ENCODE measurements at regions not wholly inside any gene's neighbourhood (a gene's known extent, or its start where the extent isn't known, plus 50 kb on each side); places are given as distances from the start of the nearest gene placed in this dataset.
A peak's percentile ranks its signal among the peaks of the same experiment; 100 is the strongest.

DNA sequence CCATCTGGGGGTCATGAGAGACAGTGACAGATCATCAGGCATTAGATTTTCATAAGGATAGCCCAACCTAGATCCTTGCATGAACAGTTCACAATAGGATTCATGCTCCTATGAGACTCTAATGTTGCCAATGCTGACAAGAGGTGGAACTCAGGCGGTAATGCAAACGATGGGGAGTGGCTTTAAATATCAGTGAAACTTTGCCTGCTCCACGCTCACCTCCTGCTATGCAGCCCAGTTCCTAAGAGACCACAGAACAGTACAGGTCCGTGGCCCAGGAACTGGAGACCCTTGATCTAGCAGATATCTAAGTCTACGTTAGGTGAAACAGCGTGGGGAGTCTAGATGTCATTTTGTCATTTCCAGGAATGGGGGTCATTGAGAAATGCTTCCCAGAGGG, 165.7 kb downstream of the OR13H1 start:
- BruUV-seq (replicated peaks) = no TSS peak
- Histone ChIP-seq H3K4me1 (ENCODE audit: insufficient read depth, low read length, poor library complexity, severe bottlenecking) (no peaks in the 10 kb centered on the region), H3K27ac (ENCODE audit: low read depth, low read length, poor library complexity, severe bottlenecking) (no peak overlapping the region), H3K27me3 (replicated peaks; ENCODE audit: insufficient read depth, low read depth, low read length, poor library complexity) (no peaks in the 10 kb centered on the region), H3K4me3 (ENCODE audit: low read depth, low read length, poor library complexity, severe bottlenecking) (no peak overlapping the region), H3K9me3 (ENCODE audit: low read depth, low read length, poor library complexity, severe bottlenecking) (no peaks in the 10 kb centered on the region), H3K36me3 (ENCODE audit: insufficient read depth, low read length, poor library complexity, severe bottlenecking) (no peaks in the 10 kb centered on the region)
- ChIA-PET POLR2A (ENCODE audit: low non-redundant PET) (no interaction called here), CTCF (no interaction called here)
- DNase-seq (ENCODE audit: low spot score) = no peak
- intact Hi-C loops (cut with micrococcal nuclease; ENCODE audit: unreplicated experiment) = loop anchor here (5.0 kb wide), 1 partner anchor 58 kb away; no protein-coding TSS in a partner anchor
- no peak for TF ChIP-seq EZH2 (IDR thresholded peaks at IDR 0.05; ENCODE audit: borderline replicate concordance, low read depth, low read length, poor library complexity, severe bottlenecking)
- TF ChIP-seq, protein P1, sequence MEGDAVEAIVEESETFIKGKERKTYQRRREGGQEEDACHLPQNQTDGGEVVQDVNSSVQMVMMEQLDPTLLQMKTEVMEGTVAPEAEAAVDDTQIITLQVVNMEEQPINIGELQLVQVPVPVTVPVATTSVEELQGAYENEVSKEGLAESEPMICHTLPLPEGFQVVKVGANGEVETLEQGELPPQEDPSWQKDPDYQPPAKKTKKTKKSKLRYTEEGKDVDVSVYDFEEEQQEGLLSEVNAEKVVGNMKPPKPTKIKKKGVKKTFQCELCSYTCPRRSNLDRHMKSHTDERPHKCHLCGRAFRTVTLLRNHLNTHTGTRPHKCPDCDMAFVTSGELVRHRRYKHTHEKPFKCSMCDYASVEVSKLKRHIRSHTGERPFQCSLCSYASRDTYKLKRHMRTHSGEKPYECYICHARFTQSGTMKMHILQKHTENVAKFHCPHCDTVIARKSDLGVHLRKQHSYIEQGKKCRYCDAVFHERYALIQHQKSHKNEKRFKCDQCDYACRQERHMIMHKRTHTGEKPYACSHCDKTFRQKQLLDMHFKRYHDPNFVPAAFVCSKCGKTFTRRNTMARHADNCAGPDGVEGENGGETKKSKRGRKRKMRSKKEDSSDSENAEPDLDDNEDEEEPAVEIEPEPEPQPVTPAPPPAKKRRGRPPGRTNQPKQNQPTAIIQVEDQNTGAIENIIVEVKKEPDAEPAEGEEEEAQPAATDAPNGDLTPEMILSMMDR (conservative IDR thresholded peaks at IDR 0.05; ENCODE audit: low read depth, low read length) = no peak

DNA sequence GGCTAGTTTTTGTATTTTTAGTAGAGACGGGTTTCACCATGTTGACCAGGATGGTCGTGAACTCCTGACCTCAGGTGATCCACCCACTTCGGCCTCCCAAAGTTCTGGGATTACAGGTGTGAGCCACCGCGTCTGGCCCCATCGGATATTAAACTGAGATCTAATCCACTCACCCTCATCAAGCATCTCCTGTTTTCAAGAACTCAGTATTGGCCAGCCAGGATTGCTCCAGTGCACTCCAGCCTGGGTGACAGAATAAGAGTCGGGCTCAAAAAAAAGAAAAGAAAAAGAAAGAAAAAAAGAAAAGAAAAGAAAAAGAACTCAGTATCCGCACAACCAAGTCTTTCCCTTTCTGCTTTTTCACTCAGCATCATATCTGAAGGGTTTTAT, 167.6 kb downstream of the OR13H1 start:
- no peak for DNase-seq (ENCODE audit: low spot score)
- Histone ChIP-seq H3K4me1 (ENCODE audit: insufficient read depth, low read length, poor library complexity, severe bottlenecking) (no peaks in the 10 kb centered on the region), H3K36me3 (ENCODE audit: insufficient read depth, low read length, poor library complexity, severe bottlenecking) (no peaks in the 10 kb centered on the region), H3K27ac (ENCODE audit: low read depth, low read length, poor library complexity, severe bottlenecking) (no peak overlapping the region), H3K9me3 (ENCODE audit: low read depth, low read length, poor library complexity, severe bottlenecking) (no peaks in the 10 kb centered on the region), H3K4me3 (ENCODE audit: low read depth, low read length, poor library complexity, severe bottlenecking) (peak overlapping the region; percentile 25), H3K27me3 (replicated peaks; ENCODE audit: insufficient read depth, low read depth, low read length, poor library complexity) (no peaks in the 10 kb centered on the region)
- ChIA-PET POLR2A (ENCODE audit: low non-redundant PET) (no interaction called here), CTCF (no interaction called here)
- intact Hi-C loops (cut with micrococcal nuclease; ENCODE audit: unreplicated experiment) = loop anchor here (5.0 kb wide), 1 partner anchor 71 kb away; no protein-coding TSS in a partner anchor
- BruUV-seq (replicated peaks) = no TSS peak
- TF ChIP-seq, protein P1 (conservative IDR thresholded peaks at IDR 0.05; ENCODE audit: low read depth, low read length) = no peak
- TF ChIP-seq EZH2 (IDR thresholded peaks at IDR 0.05; ENCODE audit: borderline replicate concordance, low read depth, low read length, poor library complexity, severe bottlenecking) = no peak

DNA sequence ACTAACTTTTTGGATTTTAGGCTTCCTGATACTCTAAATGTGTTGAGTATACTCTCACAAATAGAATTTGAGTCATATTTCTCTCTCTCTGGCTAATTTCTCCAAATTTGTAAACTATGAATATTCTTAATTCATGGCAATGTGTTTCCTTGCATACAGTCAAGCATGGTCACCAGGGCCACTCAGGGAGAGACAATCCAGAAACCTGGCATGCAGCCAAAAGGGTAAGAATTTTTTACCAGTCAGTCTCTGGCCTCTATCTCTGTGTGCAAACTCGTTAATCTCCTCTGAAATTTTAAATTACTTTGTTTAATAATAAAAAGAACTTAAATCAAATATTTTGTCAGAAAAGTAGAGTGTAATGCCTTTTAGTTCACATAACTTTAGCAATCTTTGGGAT, 179.8 kb downstream of the OR13H1 start:
- no peaks in the 10 kb centered on the region for H3K9me3 ChIP-seq (ENCODE audit: low read depth, low read length, poor library complexity, severe bottlenecking)
- no peak for DNase-seq (ENCODE audit: low spot score)
- POLR2A ChIA-PET (ENCODE audit: low non-redundant PET) = interaction anchor here (0.6 kb wide), 1 partner anchor 543 kb away, joined by 3 read pairs; no protein-coding TSS in a partner anchor
- no peaks in the 10 kb centered on the region for H3K4me1 ChIP-seq (ENCODE audit: insufficient read depth, low read length, poor library complexity, severe bottlenecking)
- CTCF ChIA-PET = no interaction called here
- H3K27me3 ChIP-seq (replicated peaks; ENCODE audit: insufficient read depth, low read depth, low read length, poor library complexity) = no peaks in the 10 kb centered on the region
- intact Hi-C loops (cut with micrococcal nuclease; ENCODE audit: unreplicated experiment) = no loop called here
- no peak for TF ChIP-seq EZH2 (IDR thresholded peaks at IDR 0.05; ENCODE audit: borderline replicate concordance, low read depth, low read length, poor library complexity, severe bottlenecking)
- TF ChIP-seq, protein P1 (conservative IDR thresholded peaks at IDR 0.05; ENCODE audit: low read depth, low read length) = no peak
- no peak overlapping the region for H3K27ac ChIP-seq (ENCODE audit: low read depth, low read length, poor library complexity, severe bottlenecking)
- H3K36me3 ChIP-seq (ENCODE audit: insufficient read depth, low read length, poor library complexity, severe bottlenecking) = no peaks in the 10 kb centered on the region
- H3K4me3 ChIP-seq (ENCODE audit: low read depth, low read length, poor library complexity, severe bottlenecking) = no peak overlapping the region
- no TSS peak for BruUV-seq (replicated peaks)
